H9 (cell line): ENCODE measurements at regions not wholly inside any gene's neighbourhood (a gene's known extent, or its start where the extent isn't known, plus 50 kb on each side); places are given as distances from the start of the nearest gene placed in this dataset.

Experiments used
- DNase-seq: peaks from one replicate; pipeline ENCODE4 v3.0.0-alpha.2; 2017
- H2AFZ ChIP-seq: one replicate; pipeline ENCODE4 v1.6.1; 2013; ENCODE audit warnings: mild to moderate bottlenecking, low read length, control low read depth, moderate library complexity
- H2AK5ac ChIP-seq: 2 replicates; pipeline ENCODE4 v1.6.1; 2013; ENCODE audit warnings: low read length, control low read depth, mixed read lengths; ENCODE audit not compliant: insufficient read length
- H2BK120ac ChIP-seq: one replicate; pipeline ENCODE4 v1.6.1; 2013; ENCODE audit warnings: low read depth, mild to moderate bottlenecking, low read length, control low read depth, inconsistent platforms; ENCODE audit not compliant: poor library complexity, severe bottlenecking
- H2BK12ac ChIP-seq: 2 replicates; pipeline ENCODE4 v1.6.1; 2013; ENCODE audit warnings: low read length, control low read depth, mixed read lengths, low read depth; ENCODE audit not compliant: insufficient read length
- H2BK15ac ChIP-seq: 2 replicates; pipeline ENCODE4 v1.6.1; 2013; ENCODE audit warnings: low read depth, low read length, control low read depth
- H2BK20ac ChIP-seq: one replicate; pipeline ENCODE4 v1.6.1; 2013; ENCODE audit warnings: low read depth, mild to moderate bottlenecking, low read length, control low read depth, inconsistent platforms; ENCODE audit not compliant: poor library complexity, severe bottlenecking
- H2BK5ac ChIP-seq: 2 replicates; pipeline ENCODE4 v1.6.1; 2013; ENCODE audit warnings: low read length, control low read depth, mixed read lengths; ENCODE audit not compliant: insufficient read length
- H3K14ac ChIP-seq: 2 replicates; pipeline ENCODE4 v1.6.1; 2013; ENCODE audit warnings: low read length, control low read depth; ENCODE audit not compliant: insufficient read depth
- H3K18ac ChIP-seq: 2 replicates; pipeline ENCODE4 v1.6.1; 2013; ENCODE audit warnings: low read depth, mild to moderate bottlenecking, mixed read lengths, low read length, control low read depth; ENCODE audit not compliant: insufficient read length
- H3K23ac ChIP-seq: 2 replicates; pipeline ENCODE4 v1.6.1; 2013; ENCODE audit warnings: low read length, control low read depth, mixed read lengths, low read depth; ENCODE audit not compliant: insufficient read length
- H3K23me2 ChIP-seq: 2 replicates; pipeline ENCODE4 v1.6.1; 2013; ENCODE audit warnings: low read depth, mild to moderate bottlenecking, mixed read lengths, low read length, control low read depth; ENCODE audit not compliant: insufficient read length, poor library complexity, severe bottlenecking
- H3K27ac ChIP-seq: 2 replicates; pipeline ENCODE4 v1.5.1; 2013; ENCODE audit warnings: low read length, control low read depth, mixed read lengths, low read depth; ENCODE audit not compliant: insufficient read length
- H3K27me3 ChIP-seq: 2 replicates; pipeline ENCODE4 v1.6.1; 2013; ENCODE audit warnings: low read length, control low read depth, inconsistent platforms; ENCODE audit not compliant: insufficient read depth
- H3K4ac ChIP-seq: 2 replicates; pipeline ENCODE4 v1.6.1; 2013; ENCODE audit warnings: low read depth, mild to moderate bottlenecking, control low read depth, inconsistent platforms, low read length, moderate library complexity
- H3K4me1 ChIP-seq: 2 replicates; pipeline ENCODE4 v1.6.1; 2013; ENCODE audit warnings: low read length, control low read depth, inconsistent platforms; ENCODE audit not compliant: insufficient read depth
- H3K4me2 ChIP-seq: 2 replicates; pipeline ENCODE4 v1.6.1; 2013; ENCODE audit warnings: low read length, control low read depth, mixed read lengths; ENCODE audit not compliant: insufficient read length, insufficient read depth
- H3K56ac ChIP-seq: 2 replicates; pipeline ENCODE4 v1.6.1; 2013; ENCODE audit warnings: low read depth, mild to moderate bottlenecking, mixed read lengths, low read length, control low read depth; ENCODE audit not compliant: insufficient read length
- H3K79me1 ChIP-seq: 2 replicates; pipeline ENCODE4 v1.6.1; 2013; ENCODE audit warnings: low read depth, mild to moderate bottlenecking, moderate library complexity, low read length, control low read depth, inconsistent platforms; ENCODE audit not compliant: insufficient read depth, poor library complexity, severe bottlenecking
- H3K79me2 ChIP-seq: 2 replicates; pipeline ENCODE4 v1.6.1; 2013; ENCODE audit warnings: low read length, control low read depth, inconsistent platforms; ENCODE audit not compliant: insufficient read depth
- H3K9ac ChIP-seq: 2 replicates; pipeline ENCODE4 v1.6.1; 2013; ENCODE audit warnings: low read length, control low read depth, mixed read lengths; ENCODE audit not compliant: insufficient read length; ENCODE audit errors: extremely low read depth
- H3K9me3 ChIP-seq: one replicate; pipeline ENCODE4 v1.6.1; 2013; ENCODE audit warnings: low read depth, low read length, inconsistent platforms; ENCODE audit not compliant: control insufficient read depth
- H3T11ph ChIP-seq: one replicate; pipeline ENCODE4 v1.6.1; 2013; ENCODE audit warnings: mild to moderate bottlenecking, low read length, control low read depth, inconsistent platforms
- H4K20me1 ChIP-seq: one replicate; pipeline ENCODE4 v1.6.1; 2013; ENCODE audit not compliant: control insufficient read depth, insufficient read length, insufficient read depth
- H4K5ac ChIP-seq: 2 replicates; pipeline ENCODE4 v1.6.1; 2013; ENCODE audit warnings: low read depth, mild to moderate bottlenecking, mixed read lengths, low read length, control low read depth; ENCODE audit not compliant: insufficient read length
- H4K8ac ChIP-seq: replicated peaks from 2 replicates; pipeline ENCODE4 v1.6.1; 2013; ENCODE audit warnings: low read length, control low read depth, mixed read lengths, low read depth; ENCODE audit not compliant: insufficient read length
- H4K91ac ChIP-seq: 2 replicates; pipeline ENCODE4 v1.6.1; 2013; ENCODE audit warnings: low read depth, mild to moderate bottlenecking, moderate library complexity, mixed read lengths, low read length, control low read depth; ENCODE audit not compliant: insufficient read length
- H3K27ac Mint-ChIP-seq, 3 experiments: 2 replicates in 2 of 3; 3 replicates in 1 of 3; pipeline ENCODE4 v1.8.0; 2020 to 2021; ENCODE audit warnings: mixed read lengths in 3 of 3, mild to moderate bottlenecking in 1 of 3, moderate library complexity in 1 of 3
- H3K27me3 Mint-ChIP-seq: 2 replicates; pipeline ENCODE4 v1.8.0; 2021; ENCODE audit warnings: low read depth, mild to moderate bottlenecking, moderate library complexity, mixed read lengths
- H3K36me3 Mint-ChIP-seq, 3 experiments: 2 replicates in 2 of 3; 3 replicates in 1 of 3; pipeline ENCODE4 v1.8.0; 2020 to 2021; ENCODE audit warnings: low read depth in 3 of 3, mixed read lengths in 3 of 3; ENCODE audit not compliant: insufficient read depth in 1 of 3
- H3K4me1 Mint-ChIP-seq, 2 experiments: 2 replicates each; pipeline ENCODE4 v1.8.0; 2020; ENCODE audit warnings: mixed read lengths in 2 of 2
- H3K4me3 Mint-ChIP-seq, 2 experiments: 2 replicates in 1 of 2; 3 replicates in 1 of 2; pipeline ENCODE4 v1.8.0; 2020 to 2021; ENCODE audit warnings: mild to moderate bottlenecking in 2 of 2, mixed read lengths in 2 of 2, moderate library complexity in 1 of 2
- H3K9me3 Mint-ChIP-seq, 2 experiments: 2 replicates in 1 of 2; 3 replicates in 1 of 2; pipeline ENCODE4 v1.8.0; 2020; ENCODE audit warnings: mild to moderate bottlenecking in 2 of 2, mixed read lengths in 2 of 2, moderate library complexity in 1 of 2
- WGBS: extraction: QIAGEN DNeasy Blood & Tissue Kit; methylation state at CpG from one replicate; pipeline ENCODE4 v1.1.7; 2013; ENCODE audit warnings: missing lambda C conversion rate, low lambda C conversion rate, mixed read lengths; ENCODE audit not compliant: insufficient read length; ENCODE audit errors: extremely low coverage; 5-methylcytosine and 5-hydroxymethylcytosine counted together
- TF ChIP-seq, protein P1 (sequence below): fragments of 200-600 bp; sonication (generic); conservative IDR thresholded peaks from 3 replicates; pipeline ENCODE4 v1.8.0; 2021; ENCODE audit warnings: antibody characterized with exemption, mild to moderate bottlenecking

DNA sequence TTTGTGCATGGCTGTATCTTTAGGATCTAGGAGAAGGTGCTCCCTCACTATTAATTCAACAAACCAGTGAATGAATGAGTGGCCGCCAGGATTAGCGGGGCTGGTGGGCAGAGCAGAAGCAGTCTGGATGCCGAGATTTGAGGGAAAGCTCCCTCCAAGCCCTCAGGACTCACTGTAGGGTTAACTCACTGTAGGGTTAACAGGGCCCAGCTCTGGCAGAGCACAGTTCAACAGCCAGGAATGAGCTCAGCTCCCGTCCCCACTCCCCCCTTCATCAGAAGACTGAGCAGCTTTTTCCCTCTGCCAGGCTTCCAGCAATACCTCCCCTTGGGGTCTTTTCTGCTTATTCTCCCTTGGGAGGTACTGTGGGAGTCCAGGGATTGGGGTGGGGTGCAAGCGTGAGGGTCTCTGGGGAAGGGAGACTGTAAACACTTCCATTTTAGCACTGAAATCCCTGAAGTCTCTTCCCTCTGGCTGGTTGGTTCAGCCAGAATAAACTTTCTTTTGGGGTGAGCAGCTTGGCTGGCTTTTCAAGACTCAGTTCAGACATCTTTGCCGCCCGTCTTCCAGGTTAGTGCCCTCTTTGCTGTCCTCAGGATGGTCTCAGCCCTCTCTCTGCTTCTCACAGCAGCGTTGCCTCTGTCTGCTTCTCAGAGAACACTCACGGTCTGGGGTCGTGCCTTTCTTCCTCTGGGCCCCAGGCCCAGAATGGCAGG lies 53.7 kb upstream of the WSB1 start:
- H3K23ac ChIP-seq, result no peak overlapping the region
- no peak overlapping the region for H3K56ac ChIP-seq
- no peaks in the 10 kb centered on the region for H3K9me3 ChIP-seq
- WGBS, result no CpG with 5 or more reads among the region's 10 CpGs
- H3K27ac ChIP-seq, result no peak overlapping the region
- TF ChIP-seq, protein P1, sequence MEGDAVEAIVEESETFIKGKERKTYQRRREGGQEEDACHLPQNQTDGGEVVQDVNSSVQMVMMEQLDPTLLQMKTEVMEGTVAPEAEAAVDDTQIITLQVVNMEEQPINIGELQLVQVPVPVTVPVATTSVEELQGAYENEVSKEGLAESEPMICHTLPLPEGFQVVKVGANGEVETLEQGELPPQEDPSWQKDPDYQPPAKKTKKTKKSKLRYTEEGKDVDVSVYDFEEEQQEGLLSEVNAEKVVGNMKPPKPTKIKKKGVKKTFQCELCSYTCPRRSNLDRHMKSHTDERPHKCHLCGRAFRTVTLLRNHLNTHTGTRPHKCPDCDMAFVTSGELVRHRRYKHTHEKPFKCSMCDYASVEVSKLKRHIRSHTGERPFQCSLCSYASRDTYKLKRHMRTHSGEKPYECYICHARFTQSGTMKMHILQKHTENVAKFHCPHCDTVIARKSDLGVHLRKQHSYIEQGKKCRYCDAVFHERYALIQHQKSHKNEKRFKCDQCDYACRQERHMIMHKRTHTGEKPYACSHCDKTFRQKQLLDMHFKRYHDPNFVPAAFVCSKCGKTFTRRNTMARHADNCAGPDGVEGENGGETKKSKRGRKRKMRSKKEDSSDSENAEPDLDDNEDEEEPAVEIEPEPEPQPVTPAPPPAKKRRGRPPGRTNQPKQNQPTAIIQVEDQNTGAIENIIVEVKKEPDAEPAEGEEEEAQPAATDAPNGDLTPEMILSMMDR, result no peak
- no peak for DNase-seq
- H3K18ac ChIP-seq, result no peak overlapping the region
- H2BK5ac ChIP-seq, result no peak overlapping the region
- no peak overlapping the region for H2BK15ac ChIP-seq
- no peak overlapping the region for H3K9ac ChIP-seq
- no peak overlapping the region for H2BK120ac ChIP-seq
- no peak overlapping the region for H3T11ph ChIP-seq
- peak overlapping the region in 1 of 3 experiments; percentile 21; a peak in 2 of 7 replicates for H3K27ac Mint-ChIP-seq
- no peak overlapping the region for H3K4me3 Mint-ChIP-seq
- H3K36me3 Mint-ChIP-seq, result no peaks in the 10 kb centered on the region
- H2BK20ac ChIP-seq, result no peak overlapping the region
- peaks cover 18 to 20% of the 10 kb centered on the region in 2 experiments for H3K4me1 Mint-ChIP-seq
- no peak overlapping the region for H2AFZ ChIP-seq
- H3K23me2 ChIP-seq, result no peaks in the 10 kb centered on the region
- no peaks in the 10 kb centered on the region for H3K79me1 ChIP-seq
- no peak overlapping the region for H4K5ac ChIP-seq
- H3K4ac ChIP-seq, result no peak overlapping the region
- no peak overlapping the region for H2AK5ac ChIP-seq
- no peak overlapping the region for H2BK12ac ChIP-seq
- no peak overlapping the region for H3K14ac ChIP-seq
- H4K20me1 ChIP-seq, result no peaks in the 10 kb centered on the region
- H4K8ac ChIP-seq, result no peak overlapping the region
- H3K79me2 ChIP-seq, result no peaks in the 10 kb centered on the region
- 0 out of 2 replicates have a peak, but pooled peaks cover 3% of the 10 kb centered on the region for H3K4me1 ChIP-seq
- no peaks in the 10 kb centered on the region for H3K27me3 ChIP-seq
- no peak overlapping the region for H4K91ac ChIP-seq
- H3K4me2 ChIP-seq, result no peak overlapping the region
- no peaks in the 10 kb centered on the region for H3K9me3 Mint-ChIP-seq
- H3K27me3 Mint-ChIP-seq, result peaks cover 1% of the 10 kb centered on the region; the same call in 1 of the 2 replicates
